ENCODE measurements at regions not wholly inside any gene's neighbourhood (a gene's known extent, or its start where the extent isn't known, plus 50 kb on each side); places are given as distances from the start of the nearest gene placed in this dataset.

GRCh38 chr4:124469981-124470380 is 242.6 kb downstream of the ANKRD50 start:
- no peaks in the 10 kb centered on the region for H3K27me3 ChIP-seq (ENCODE audit: insufficient read depth, low read depth, severe bottlenecking)
- H3K36me3 ChIP-seq, result no peaks in the 10 kb centered on the region
- no peak overlapping the region for H3K27ac ChIP-seq
- no peak overlapping the region for H3K4me3 ChIP-seq (ENCODE audit: low read depth, low read length)
- TF ChIP-seq CTCF (IDR thresholded peaks at IDR 0.05; ENCODE audit: low read depth, low read length), result no peak
- peaks cover 14% of the 10 kb centered on the region for H3K9me3 ChIP-seq (ENCODE audit: severe bottlenecking)
- DNase-seq, result no peak

GRCh38 chr4:124478470-124478869 is 234.1 kb downstream of the ANKRD50 start:
- Histone ChIP-seq H3K27me3 (ENCODE audit: insufficient read depth, low read depth, severe bottlenecking) (no peaks in the 10 kb centered on the region), H3K36me3 (no peaks in the 10 kb centered on the region), H3K9me3 (ENCODE audit: severe bottlenecking) (no peaks in the 10 kb centered on the region), H3K4me3 (ENCODE audit: low read depth, low read length) (no peak overlapping the region), H3K27ac (no peak overlapping the region)
- no peak for DNase-seq
- TF ChIP-seq CTCF (IDR thresholded peaks at IDR 0.05; ENCODE audit: low read depth, low read length), result no peak

- Histone ChIP-seq H3K36me3 (no peaks in the 10 kb centered on the region), H3K27me3 (ENCODE audit: insufficient read depth, low read depth, severe bottlenecking) (no peaks in the 10 kb centered on the region), H3K9me3 (ENCODE audit: severe bottlenecking) (no peaks in the 10 kb centered on the region), H3K4me3 (ENCODE audit: low read depth, low read length) (no peak overlapping the region), H3K27ac (no peak overlapping the region)
- DNase-seq, result no peak
- TF ChIP-seq CTCF (IDR thresholded peaks at IDR 0.05; ENCODE audit: low read depth, low read length), result no peak
Measured at GRCh38 chr4:124480061-124480460, 232.5 kb downstream of the ANKRD50 start.

- H3K27ac ChIP-seq, result no peak overlapping the region
- H3K27me3 ChIP-seq (ENCODE audit: insufficient read depth, low read depth, severe bottlenecking), result no peaks in the 10 kb centered on the region
- no peak for DNase-seq
- no peak overlapping the region for H3K4me3 ChIP-seq (ENCODE audit: low read depth, low read length)
- TF ChIP-seq CTCF (IDR thresholded peaks at IDR 0.05; ENCODE audit: low read depth, low read length), result no peak
- no peaks in the 10 kb centered on the region for H3K9me3 ChIP-seq (ENCODE audit: severe bottlenecking)
- no peaks in the 10 kb centered on the region for H3K36me3 ChIP-seq
Measured at GRCh38 chr4:124481123-124481522, 231.4 kb downstream of the ANKRD50 start.

- Histone ChIP-seq H3K27ac (no peak overlapping the region), H3K36me3 (no peaks in the 10 kb centered on the region), H3K27me3 (ENCODE audit: insufficient read depth, low read depth, severe bottlenecking) (no peaks in the 10 kb centered on the region), H3K9me3 (ENCODE audit: severe bottlenecking) (no peaks in the 10 kb centered on the region), H3K4me3 (ENCODE audit: low read depth, low read length) (no peak overlapping the region)
- TF ChIP-seq CTCF (IDR thresholded peaks at IDR 0.05; ENCODE audit: low read depth, low read length), result no peak
- DNase-seq, result peak; percentile 53
Measured at GRCh38 chr4:124483048-124483906, 229.3 kb downstream of the ANKRD50 start.

- Histone ChIP-seq H3K27me3 (ENCODE audit: insufficient read depth, low read depth, severe bottlenecking) (no peaks in the 10 kb centered on the region), H3K4me3 (ENCODE audit: low read depth, low read length) (no peak overlapping the region), H3K27ac (no peak overlapping the region), H3K36me3 (no peaks in the 10 kb centered on the region), H3K9me3 (ENCODE audit: severe bottlenecking) (no peaks in the 10 kb centered on the region)
- TF ChIP-seq CTCF (IDR thresholded peaks at IDR 0.05; ENCODE audit: low read depth, low read length), result no peak
- DNase-seq, result no peak
Measured at GRCh38 chr4:124484008-124484407, 228.5 kb downstream of the ANKRD50 start.
